HG02840 (cell line): ENCODE measurements at regions not wholly inside any gene's neighbourhood (a gene's known extent, or its start where the extent isn't known, plus 50 kb on each side); places are given as distances from the start of the nearest gene placed in this dataset.

Experiments
- ATAC-seq: cut with Tn5 transposase; IDR thresholded peaks from one replicate; pipeline ENCODE4 v1.9.1; 2021; ENCODE audit warnings: mild to moderate bottlenecking, moderate library complexity, moderate number of reproducible peaks; ENCODE audit not compliant: unreplicated experiment, low FRiP score

- ATAC-seq = no peak
Measured at GRCh38 chr4:180823108-180823507, 1420.1 kb upstream of the TENM3 start.

GRCh38 chr4:180827232-180828009, 1415.8 kb upstream of the TENM3 start:
- ATAC-seq = no peak

- no peak for ATAC-seq
Measured at GRCh38 chr4:180828455-180829018, 1414.7 kb upstream of the TENM3 start.

GRCh38 chr4:180832073-180832472, 1411.1 kb upstream of the TENM3 start:
- no peak for ATAC-seq

GRCh38 chr4:180840142-180840541, 1403.1 kb upstream of the TENM3 start:
- ATAC-seq = no peak

- ATAC-seq = no peak
Measured at GRCh38 chr4:180850318-180850940, 1392.8 kb upstream of the TENM3 start.

- ATAC-seq = no peak
Measured at GRCh38 chr4:180852738-180853137, 1390.5 kb upstream of the TENM3 start.

GRCh38 chr4:180855184-180855583, 1388.0 kb upstream of the TENM3 start:
- no peak for ATAC-seq

- no peak for ATAC-seq
Measured at GRCh38 chr4:180860089-180860720, 1383.0 kb upstream of the TENM3 start.

GRCh38 chr4:180861651-180862050, 1381.6 kb upstream of the TENM3 start:
- ATAC-seq = no peak

- no peak for ATAC-seq
Measured at GRCh38 chr4:180866933-180867643, 1376.1 kb upstream of the TENM3 start.

- ATAC-seq = no peak
Measured at GRCh38 chr4:180870623-180871022, 1372.6 kb upstream of the TENM3 start.

- no peak for ATAC-seq
Measured at GRCh38 chr4:180898305-180898704, 1344.9 kb upstream of the TENM3 start.

GRCh38 chr4:180900781-180901180, 1342.4 kb upstream of the TENM3 start:
- ATAC-seq = no peak

GRCh38 chr4:180909279-180909678, 1333.9 kb upstream of the TENM3 start:
- ATAC-seq = no peak

GRCh38 chr4:180913750-180914149, 1329.5 kb upstream of the TENM3 start:
- ATAC-seq = no peak

GRCh38 chr4:180923486-180923885, 1319.7 kb upstream of the TENM3 start:
- ATAC-seq = no peak

GRCh38 chr4:180925805-180926204, 1317.4 kb upstream of the TENM3 start:
- ATAC-seq = no peak

- ATAC-seq = no peak
Measured at GRCh38 chr4:180926277-180926676, 1316.9 kb upstream of the TENM3 start.

GRCh38 chr4:180932370-180933001, 1310.7 kb upstream of the TENM3 start:
- ATAC-seq = no peak
